OCI-LY7 (cell line): ENCODE measurements at regions not wholly inside any gene's neighbourhood (a gene's known extent, or its start where the extent isn't known, plus 50 kb on each side); places are given as distances from the start of the nearest gene placed in this dataset.

Experiments used
- BruUV-seq: library from RNA; stranded (reverse); fragments of 400-500 nt; replicated peaks from 2 replicates; lab custom pipeline; 2021; lab: Mats Ljungman, UMichigan
- CTCF ChIA-PET: fragments of 300-600 bp; sonication (Branson Sonifier 250); formaldehyde crosslinking; loops from one replicate; lab custom pipeline; 2022; ENCODE audit warnings: antibody characterized with exemption; ENCODE audit not compliant: unreplicated experiment; lab: Charles Lee
- POLR2A ChIA-PET: fragments of 300-600 bp; sonication (Branson Sonifier 250); formaldehyde crosslinking; loops from one replicate; lab custom pipeline; 2022; ENCODE audit warnings: antibody characterized with exemption; lab: Charles Lee
- DNase-seq: peaks from one replicate; pipeline ENCODE4 v3.0.0-alpha.2; 2015; ENCODE audit warnings: low spot score
- H2AFZ ChIP-seq: fragments of 200-600 bp; sonication (generic), shearing (Covaris generic); 2 replicates; pipeline ENCODE4 v1.6.1; 2014; ENCODE audit warnings: mild to moderate bottlenecking, antibody characterized with exemption, low read length, moderate library complexity
- H3K27ac ChIP-seq: fragments of 200-600 bp; sonication (generic); 2 replicates; pipeline ENCODE4 v1.5.1; 2014; ENCODE audit warnings: mixed run types, low read depth, mild to moderate bottlenecking, moderate library complexity, low read length, inconsistent platforms; ENCODE audit not compliant: poor library complexity, severe bottlenecking
- H3K36me3 ChIP-seq: fragments of 200-600 bp; sonication (generic); 2 replicates; pipeline ENCODE4 v1.6.1; 2014; ENCODE audit warnings: mild to moderate bottlenecking, antibody characterized with exemption, low read length, moderate library complexity, mixed read lengths; ENCODE audit not compliant: insufficient read depth
- H3K4me1 ChIP-seq: fragments of 200-600 bp; sonication (generic); 2 replicates; pipeline ENCODE4 v1.5.1; 2014; ENCODE audit warnings: mild to moderate bottlenecking, low read length; ENCODE audit not compliant: insufficient read depth, poor library complexity, severe bottlenecking
- H3K4me2 ChIP-seq: fragments of 200-600 bp; sonication (generic); 2 replicates; pipeline ENCODE4 v1.6.1; 2014; ENCODE audit warnings: mild to moderate bottlenecking, low read length
- H3K4me3 ChIP-seq: fragments of 200-600 bp; sonication (generic); 2 replicates; pipeline ENCODE4 v1.5.1; 2014; ENCODE audit warnings: mild to moderate bottlenecking, low read depth, low read length; ENCODE audit not compliant: poor library complexity, severe bottlenecking
- H3K79me2 ChIP-seq: fragments of 200-600 bp; sonication (generic); 2 replicates; pipeline ENCODE4 v1.6.1; 2016; ENCODE audit warnings: low read depth, mild to moderate bottlenecking, low read length, moderate library complexity, mixed read lengths; ENCODE audit not compliant: insufficient read depth
- H3K9me2 ChIP-seq: fragments of 200-600 bp; sonication (generic); 2 replicates; pipeline ENCODE4 v1.6.1; 2016; ENCODE audit warnings: mild to moderate bottlenecking, low read length, mixed read lengths; ENCODE audit not compliant: insufficient read depth
- H3K9me3 ChIP-seq: fragments of 200-600 bp; sonication (generic); 2 replicates; pipeline ENCODE4 v1.6.1; 2014; ENCODE audit warnings: mild to moderate bottlenecking, mixed run types, low read length, mixed read lengths
- H4K20me1 ChIP-seq: fragments of 200-600 bp; sonication (generic); 2 replicates; pipeline ENCODE4 v1.6.1; 2014; ENCODE audit warnings: mild to moderate bottlenecking, antibody characterized with exemption, low read length, moderate library complexity, mixed read lengths; ENCODE audit not compliant: insufficient read depth
- EZH2phosphoT487 ChIP-seq: fragments of 200-600 bp; sonication (generic); IDR thresholded peaks from 2 replicates; pipeline ENCODE4 v1.6.1; 2018; ENCODE audit warnings: low read depth, borderline replicate concordance, mild to moderate bottlenecking, mixed run types, antibody characterized with exemption, low read length, moderate library complexity, mixed read lengths
- intact Hi-C: fragments of 100-400 bp; cut with micrococcal nuclease; formaldehyde crosslinking; loops from one replicate; pipeline ENCODE4 v1.10.0; 2022; ENCODE audit not compliant: unreplicated experiment
- TF ChIP-seq, protein P1 (sequence below): fragments of 200-600 bp; sonication (generic); conservative IDR thresholded peaks from 2 replicates; pipeline ENCODE4 v1.5.1; 2014; ENCODE audit warnings: mild to moderate bottlenecking, antibody characterized with exemption, low read length, moderate library complexity, mixed read lengths

DNA sequence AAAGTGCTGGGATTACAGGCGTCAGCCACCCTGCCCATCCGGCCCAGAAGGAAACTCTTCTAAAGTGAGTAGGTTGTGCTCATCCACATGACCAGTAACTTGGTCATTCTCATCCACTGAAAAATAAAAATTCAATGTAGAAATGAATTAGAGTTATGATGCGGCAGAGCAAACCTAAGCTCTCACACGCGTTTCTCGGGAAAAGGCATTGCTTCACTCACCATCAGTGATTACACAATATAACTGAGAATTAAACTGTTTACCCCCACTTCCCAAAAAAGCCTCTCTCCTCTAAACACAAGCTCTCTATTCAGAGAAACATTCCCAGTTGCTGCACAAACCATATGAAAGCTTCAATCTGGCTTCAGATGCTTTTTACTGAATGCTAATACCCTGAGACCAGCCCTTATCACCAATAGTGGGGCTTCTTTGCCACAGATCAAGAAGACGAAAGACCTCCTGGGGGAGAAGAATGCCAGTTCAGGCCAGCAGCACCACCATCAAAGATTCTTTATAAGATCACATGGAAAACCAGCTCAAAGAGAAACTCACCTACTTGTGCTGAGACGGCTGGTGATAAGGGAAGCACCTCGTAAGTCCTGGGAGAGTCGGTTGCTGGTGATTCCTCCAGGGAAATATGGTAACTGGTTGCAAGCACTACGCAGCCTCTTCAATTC is 121.5 kb upstream of the SFSWAP start:
- intact Hi-C loops: no loop called here
- POLR2A ChIA-PET: no interaction called here
- no peaks in the 10 kb centered on the region for H3K79me2 ChIP-seq
- peaks cover 13% of the 10 kb centered on the region; the same call in 1 of the 2 replicates for H3K9me3 ChIP-seq
- BruUV-seq: no TSS peak
- no peak overlapping the region for H3K4me2 ChIP-seq
- H4K20me1 ChIP-seq: no peaks in the 10 kb centered on the region
- H3K4me3 ChIP-seq: no peak overlapping the region
- H3K4me1 ChIP-seq: no peaks in the 10 kb centered on the region
- no peaks in the 10 kb centered on the region for H3K9me2 ChIP-seq
- CTCF ChIA-PET: no interaction called here
- no peak overlapping the region for H2AFZ ChIP-seq
- no peak overlapping the region for H3K27ac ChIP-seq
- DNase-seq: no peak
- TF ChIP-seq EZH2phosphoT487: no peak
- TF ChIP-seq, protein P1, sequence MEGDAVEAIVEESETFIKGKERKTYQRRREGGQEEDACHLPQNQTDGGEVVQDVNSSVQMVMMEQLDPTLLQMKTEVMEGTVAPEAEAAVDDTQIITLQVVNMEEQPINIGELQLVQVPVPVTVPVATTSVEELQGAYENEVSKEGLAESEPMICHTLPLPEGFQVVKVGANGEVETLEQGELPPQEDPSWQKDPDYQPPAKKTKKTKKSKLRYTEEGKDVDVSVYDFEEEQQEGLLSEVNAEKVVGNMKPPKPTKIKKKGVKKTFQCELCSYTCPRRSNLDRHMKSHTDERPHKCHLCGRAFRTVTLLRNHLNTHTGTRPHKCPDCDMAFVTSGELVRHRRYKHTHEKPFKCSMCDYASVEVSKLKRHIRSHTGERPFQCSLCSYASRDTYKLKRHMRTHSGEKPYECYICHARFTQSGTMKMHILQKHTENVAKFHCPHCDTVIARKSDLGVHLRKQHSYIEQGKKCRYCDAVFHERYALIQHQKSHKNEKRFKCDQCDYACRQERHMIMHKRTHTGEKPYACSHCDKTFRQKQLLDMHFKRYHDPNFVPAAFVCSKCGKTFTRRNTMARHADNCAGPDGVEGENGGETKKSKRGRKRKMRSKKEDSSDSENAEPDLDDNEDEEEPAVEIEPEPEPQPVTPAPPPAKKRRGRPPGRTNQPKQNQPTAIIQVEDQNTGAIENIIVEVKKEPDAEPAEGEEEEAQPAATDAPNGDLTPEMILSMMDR: no peak
- no peaks in the 10 kb centered on the region for H3K36me3 ChIP-seq

DNA sequence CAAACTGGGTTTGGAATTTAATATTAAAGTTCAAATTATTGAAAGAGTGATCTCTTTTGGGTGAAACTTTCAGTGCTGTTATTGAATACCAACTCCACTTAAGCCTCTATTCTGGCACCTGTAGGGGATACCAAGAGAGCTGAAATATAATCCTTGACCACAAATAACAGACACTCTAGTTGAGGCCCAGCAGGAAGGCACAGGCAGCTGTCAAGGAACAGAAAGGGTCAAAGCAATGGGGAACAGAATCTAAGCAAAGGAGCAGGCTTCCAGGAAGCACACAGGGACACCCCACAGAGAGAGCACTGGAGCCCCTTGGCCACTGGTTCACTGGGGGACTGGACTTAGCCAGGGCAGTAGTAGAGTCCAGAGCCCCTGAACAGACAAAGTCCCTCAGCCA is 120.9 kb upstream of the SFSWAP start:
- CTCF ChIA-PET: no interaction called here
- no peaks in the 10 kb centered on the region for H4K20me1 ChIP-seq
- intact Hi-C loops: no loop called here

DNA sequence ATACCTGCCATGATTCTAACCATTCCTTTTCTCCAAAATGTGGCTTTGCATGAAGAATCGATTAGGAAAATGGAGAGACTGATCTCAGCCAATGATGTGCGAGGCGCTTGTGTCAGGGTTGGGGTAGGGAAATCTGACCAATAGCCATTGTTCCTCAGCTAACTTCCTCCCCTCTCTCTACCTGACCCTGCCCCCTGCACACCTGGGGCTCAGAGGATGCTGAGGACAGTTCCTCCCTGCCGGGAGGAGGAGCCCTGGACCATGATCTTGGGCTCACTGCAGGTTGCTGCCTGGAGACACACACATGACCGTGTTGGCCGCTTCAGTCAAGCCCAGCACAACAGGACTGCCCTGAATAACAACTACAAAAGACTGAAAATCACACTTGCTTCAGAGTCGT is 119.8 kb upstream of the SFSWAP start:
- Histone ChIP-seq H3K4me1 (no peaks in the 10 kb centered on the region), H3K36me3 (no peaks in the 10 kb centered on the region), H2AFZ (no peak overlapping the region), H4K20me1 (no peaks in the 10 kb centered on the region), H3K27ac (no peak overlapping the region), H3K4me2 (no peak overlapping the region), H3K9me2 (no peaks in the 10 kb centered on the region), H3K4me3 (no peak overlapping the region), H3K9me3 (peaks cover 13% of the 10 kb centered on the region; the same call in 1 of the 2 replicates), H3K79me2 (no peaks in the 10 kb centered on the region)
- DNase-seq: no peak
- TF ChIP-seq EZH2phosphoT487: no peak
- TF ChIP-seq, protein P1: no peak
- no TSS peak for BruUV-seq
- intact Hi-C loops: no loop called here
- CTCF ChIA-PET: no interaction called here
- POLR2A ChIA-PET: no interaction called here

More for the DNA sequence above, 120.9 kb upstream of the SFSWAP start:
- Histone ChIP-seq H3K27ac (no peak overlapping the region), H2AFZ (no peak overlapping the region), H3K9me3 (peaks cover 13% of the 10 kb centered on the region; the same call in 1 of the 2 replicates), H3K36me3 (no peaks in the 10 kb centered on the region), H3K4me1 (no peaks in the 10 kb centered on the region), H3K4me2 (no peak overlapping the region), H3K79me2 (no peaks in the 10 kb centered on the region), H3K4me3 (no peak overlapping the region), H3K9me2 (no peaks in the 10 kb centered on the region)
- POLR2A ChIA-PET: interaction anchor here (0.6 kb wide), 1 partner anchor 15 kb away, joined by 3 read pairs; no protein-coding TSS in a partner anchor
- no peak for DNase-seq
- BruUV-seq: no TSS peak
- no peak for TF ChIP-seq EZH2phosphoT487
- TF ChIP-seq, protein P1: no peak
